GM23338 (cell line): ENCODE measurements at regions not wholly inside any gene's neighbourhood (a gene's known extent, or its start where the extent isn't known, plus 50 kb on each side); places are given as distances from the start of the nearest gene placed in this dataset.

Experiments
- ATAC-seq: fragments of 200-7000 bp; cut with Tn5 transposase; 3 replicates; pipeline ENCODE4 v1.9.1; 2020
- DNase-seq: peaks from one replicate; pipeline ENCODE4 v3.0.0-alpha.2; 2015; ENCODE audit warnings: low spot score
- H2AFZ ChIP-seq: fragments of 200-600 bp; sonication (generic); 2 replicates; pipeline ENCODE4 v1.8.0; 2016; ENCODE audit warnings: antibody characterized with exemption, mild to moderate bottlenecking, moderate library complexity
- H3F3A ChIP-seq: fragments of 200-600 bp; sonication (generic); replicated peaks from 2 replicates; pipeline ENCODE4 v1.8.0; 2017; ENCODE audit warnings: antibody characterized with exemption, mixed run types, low read depth
- H3K27ac ChIP-seq: fragments of 200-600 bp; sonication (generic); 2 replicates; pipeline ENCODE4 v1.6.1; 2016; ENCODE audit warnings: low read depth
- H3K27me3 ChIP-seq: fragments of 200-600 bp; sonication (generic); 2 replicates; pipeline ENCODE4 v1.8.0; 2016; ENCODE audit warnings: mild to moderate bottlenecking, mixed run types, moderate library complexity; ENCODE audit not compliant: insufficient read depth
- H3K36me3 ChIP-seq: fragments of 200-600 bp; sonication (generic); 2 replicates; pipeline ENCODE4 v1.8.0; 2016; ENCODE audit warnings: mild to moderate bottlenecking; ENCODE audit not compliant: insufficient read depth
- H3K4me1 ChIP-seq: fragments of 200-600 bp; sonication (generic); 2 replicates; pipeline ENCODE4 v1.8.0; 2016; ENCODE audit warnings: mild to moderate bottlenecking, moderate library complexity; ENCODE audit not compliant: insufficient read depth
- H3K4me2 ChIP-seq: fragments of 200-600 bp; sonication (generic); 2 replicates; pipeline ENCODE4 v1.7.1; 2017; ENCODE audit warnings: mixed run types
- H3K4me3 ChIP-seq: fragments of 200-600 bp; sonication (generic); 2 replicates; pipeline ENCODE4 v1.6.1; 2016; ENCODE audit warnings: mixed run types
- H3K79me2 ChIP-seq: fragments of 200-600 bp; sonication (generic); replicated peaks from 2 replicates; pipeline ENCODE4 v1.8.0; 2017; ENCODE audit warnings: mild to moderate bottlenecking; ENCODE audit not compliant: insufficient read depth
- H3K9me2 ChIP-seq: fragments of 200-600 bp; sonication (generic); 2 replicates; pipeline ENCODE4 v1.8.0; 2017; ENCODE audit not compliant: insufficient read depth
- H4K20me1 ChIP-seq: fragments of 200-600 bp; sonication (generic); replicated peaks from 2 replicates; pipeline ENCODE4 v1.8.0; 2017; ENCODE audit warnings: mild to moderate bottlenecking; ENCODE audit not compliant: insufficient read depth
- H3K27ac Mint-ChIP-seq: 2 replicates; pipeline ENCODE4 v1.8.0; 2020; ENCODE audit warnings: inconsistent platforms, mild to moderate bottlenecking, moderate library complexity, mixed read lengths
- H3K27me3 Mint-ChIP-seq: 3 replicates; pipeline ENCODE4 v1.8.0; 2022; ENCODE audit warnings: low read depth, mild to moderate bottlenecking, moderate library complexity, mixed read lengths, inconsistent platforms; ENCODE audit not compliant: insufficient read depth, poor library complexity
- H3K36me3 Mint-ChIP-seq: 3 replicates; pipeline ENCODE4 v1.8.0; 2021; ENCODE audit warnings: low read depth, mild to moderate bottlenecking, inconsistent platforms, moderate library complexity, mixed read lengths
- H3K4me1 Mint-ChIP-seq: 3 replicates; pipeline ENCODE4 v1.8.0; 2020; ENCODE audit warnings: mild to moderate bottlenecking, inconsistent platforms, mixed read lengths
- H3K4me3 Mint-ChIP-seq: 3 replicates; pipeline ENCODE4 v1.8.0; 2021; ENCODE audit warnings: moderate library complexity, mild to moderate bottlenecking, inconsistent platforms, mixed read lengths
- H3K9me3 Mint-ChIP-seq: 3 replicates; pipeline ENCODE4 v1.8.0; 2020; ENCODE audit warnings: moderate library complexity, mild to moderate bottlenecking, inconsistent platforms, mixed read lengths
- TF ChIP-seq, protein P1 (sequence below): IDR thresholded peaks from one replicate; pipeline ENCODE4 v1.6.1; 2018; ENCODE audit warnings: antibody characterized with exemption; ENCODE audit not compliant: unreplicated experiment
- TF ChIP-seq, protein P2 (sequence below): fragments of 250-450 bp; sonication (Bioruptor Pico); IDR thresholded peaks from 2 replicates; pipeline ENCODE4 v1.5.0; 2020; ENCODE audit warnings: mild to moderate bottlenecking, moderate library complexity

DNA sequence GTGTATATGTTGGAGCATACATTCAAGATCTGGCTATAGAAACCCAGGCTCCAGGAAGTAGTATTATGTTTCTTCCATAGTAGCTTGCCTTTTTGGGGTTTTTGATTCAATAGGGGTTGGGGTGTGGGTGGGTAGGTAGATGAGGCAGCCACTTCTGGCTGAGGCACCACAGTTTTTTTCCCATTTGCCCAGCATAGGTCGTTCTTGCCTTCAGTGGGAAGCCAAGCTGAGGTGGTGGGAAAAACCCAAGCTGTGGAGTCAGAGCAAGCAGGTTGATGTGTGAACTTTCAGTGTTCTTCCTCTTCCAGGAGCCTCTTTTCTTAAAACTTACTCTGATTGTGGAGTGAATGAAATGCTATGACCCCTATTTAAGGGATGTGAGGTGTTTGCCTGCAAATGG lies 67.0 kb upstream of the RPS6KA3 start:
- no peak overlapping the region for H3K4me2 ChIP-seq
- H3K4me1 Mint-ChIP-seq, result peaks cover 15% of the 10 kb centered on the region
- H3K4me3 ChIP-seq, result no peak overlapping the region
- H3K36me3 ChIP-seq, result no peaks in the 10 kb centered on the region
- TF ChIP-seq, protein P1, sequence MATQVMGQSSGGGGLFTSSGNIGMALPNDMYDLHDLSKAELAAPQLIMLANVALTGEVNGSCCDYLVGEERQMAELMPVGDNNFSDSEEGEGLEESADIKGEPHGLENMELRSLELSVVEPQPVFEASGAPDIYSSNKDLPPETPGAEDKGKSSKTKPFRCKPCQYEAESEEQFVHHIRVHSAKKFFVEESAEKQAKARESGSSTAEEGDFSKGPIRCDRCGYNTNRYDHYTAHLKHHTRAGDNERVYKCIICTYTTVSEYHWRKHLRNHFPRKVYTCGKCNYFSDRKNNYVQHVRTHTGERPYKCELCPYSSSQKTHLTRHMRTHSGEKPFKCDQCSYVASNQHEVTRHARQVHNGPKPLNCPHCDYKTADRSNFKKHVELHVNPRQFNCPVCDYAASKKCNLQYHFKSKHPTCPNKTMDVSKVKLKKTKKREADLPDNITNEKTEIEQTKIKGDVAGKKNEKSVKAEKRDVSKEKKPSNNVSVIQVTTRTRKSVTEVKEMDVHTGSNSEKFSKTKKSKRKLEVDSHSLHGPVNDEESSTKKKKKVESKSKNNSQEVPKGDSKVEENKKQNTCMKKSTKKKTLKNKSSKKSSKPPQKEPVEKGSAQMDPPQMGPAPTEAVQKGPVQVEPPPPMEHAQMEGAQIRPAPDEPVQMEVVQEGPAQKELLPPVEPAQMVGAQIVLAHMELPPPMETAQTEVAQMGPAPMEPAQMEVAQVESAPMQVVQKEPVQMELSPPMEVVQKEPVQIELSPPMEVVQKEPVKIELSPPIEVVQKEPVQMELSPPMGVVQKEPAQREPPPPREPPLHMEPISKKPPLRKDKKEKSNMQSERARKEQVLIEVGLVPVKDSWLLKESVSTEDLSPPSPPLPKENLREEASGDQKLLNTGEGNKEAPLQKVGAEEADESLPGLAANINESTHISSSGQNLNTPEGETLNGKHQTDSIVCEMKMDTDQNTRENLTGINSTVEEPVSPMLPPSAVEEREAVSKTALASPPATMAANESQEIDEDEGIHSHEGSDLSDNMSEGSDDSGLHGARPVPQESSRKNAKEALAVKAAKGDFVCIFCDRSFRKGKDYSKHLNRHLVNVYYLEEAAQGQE, result no peak
- TF ChIP-seq, protein P2, sequence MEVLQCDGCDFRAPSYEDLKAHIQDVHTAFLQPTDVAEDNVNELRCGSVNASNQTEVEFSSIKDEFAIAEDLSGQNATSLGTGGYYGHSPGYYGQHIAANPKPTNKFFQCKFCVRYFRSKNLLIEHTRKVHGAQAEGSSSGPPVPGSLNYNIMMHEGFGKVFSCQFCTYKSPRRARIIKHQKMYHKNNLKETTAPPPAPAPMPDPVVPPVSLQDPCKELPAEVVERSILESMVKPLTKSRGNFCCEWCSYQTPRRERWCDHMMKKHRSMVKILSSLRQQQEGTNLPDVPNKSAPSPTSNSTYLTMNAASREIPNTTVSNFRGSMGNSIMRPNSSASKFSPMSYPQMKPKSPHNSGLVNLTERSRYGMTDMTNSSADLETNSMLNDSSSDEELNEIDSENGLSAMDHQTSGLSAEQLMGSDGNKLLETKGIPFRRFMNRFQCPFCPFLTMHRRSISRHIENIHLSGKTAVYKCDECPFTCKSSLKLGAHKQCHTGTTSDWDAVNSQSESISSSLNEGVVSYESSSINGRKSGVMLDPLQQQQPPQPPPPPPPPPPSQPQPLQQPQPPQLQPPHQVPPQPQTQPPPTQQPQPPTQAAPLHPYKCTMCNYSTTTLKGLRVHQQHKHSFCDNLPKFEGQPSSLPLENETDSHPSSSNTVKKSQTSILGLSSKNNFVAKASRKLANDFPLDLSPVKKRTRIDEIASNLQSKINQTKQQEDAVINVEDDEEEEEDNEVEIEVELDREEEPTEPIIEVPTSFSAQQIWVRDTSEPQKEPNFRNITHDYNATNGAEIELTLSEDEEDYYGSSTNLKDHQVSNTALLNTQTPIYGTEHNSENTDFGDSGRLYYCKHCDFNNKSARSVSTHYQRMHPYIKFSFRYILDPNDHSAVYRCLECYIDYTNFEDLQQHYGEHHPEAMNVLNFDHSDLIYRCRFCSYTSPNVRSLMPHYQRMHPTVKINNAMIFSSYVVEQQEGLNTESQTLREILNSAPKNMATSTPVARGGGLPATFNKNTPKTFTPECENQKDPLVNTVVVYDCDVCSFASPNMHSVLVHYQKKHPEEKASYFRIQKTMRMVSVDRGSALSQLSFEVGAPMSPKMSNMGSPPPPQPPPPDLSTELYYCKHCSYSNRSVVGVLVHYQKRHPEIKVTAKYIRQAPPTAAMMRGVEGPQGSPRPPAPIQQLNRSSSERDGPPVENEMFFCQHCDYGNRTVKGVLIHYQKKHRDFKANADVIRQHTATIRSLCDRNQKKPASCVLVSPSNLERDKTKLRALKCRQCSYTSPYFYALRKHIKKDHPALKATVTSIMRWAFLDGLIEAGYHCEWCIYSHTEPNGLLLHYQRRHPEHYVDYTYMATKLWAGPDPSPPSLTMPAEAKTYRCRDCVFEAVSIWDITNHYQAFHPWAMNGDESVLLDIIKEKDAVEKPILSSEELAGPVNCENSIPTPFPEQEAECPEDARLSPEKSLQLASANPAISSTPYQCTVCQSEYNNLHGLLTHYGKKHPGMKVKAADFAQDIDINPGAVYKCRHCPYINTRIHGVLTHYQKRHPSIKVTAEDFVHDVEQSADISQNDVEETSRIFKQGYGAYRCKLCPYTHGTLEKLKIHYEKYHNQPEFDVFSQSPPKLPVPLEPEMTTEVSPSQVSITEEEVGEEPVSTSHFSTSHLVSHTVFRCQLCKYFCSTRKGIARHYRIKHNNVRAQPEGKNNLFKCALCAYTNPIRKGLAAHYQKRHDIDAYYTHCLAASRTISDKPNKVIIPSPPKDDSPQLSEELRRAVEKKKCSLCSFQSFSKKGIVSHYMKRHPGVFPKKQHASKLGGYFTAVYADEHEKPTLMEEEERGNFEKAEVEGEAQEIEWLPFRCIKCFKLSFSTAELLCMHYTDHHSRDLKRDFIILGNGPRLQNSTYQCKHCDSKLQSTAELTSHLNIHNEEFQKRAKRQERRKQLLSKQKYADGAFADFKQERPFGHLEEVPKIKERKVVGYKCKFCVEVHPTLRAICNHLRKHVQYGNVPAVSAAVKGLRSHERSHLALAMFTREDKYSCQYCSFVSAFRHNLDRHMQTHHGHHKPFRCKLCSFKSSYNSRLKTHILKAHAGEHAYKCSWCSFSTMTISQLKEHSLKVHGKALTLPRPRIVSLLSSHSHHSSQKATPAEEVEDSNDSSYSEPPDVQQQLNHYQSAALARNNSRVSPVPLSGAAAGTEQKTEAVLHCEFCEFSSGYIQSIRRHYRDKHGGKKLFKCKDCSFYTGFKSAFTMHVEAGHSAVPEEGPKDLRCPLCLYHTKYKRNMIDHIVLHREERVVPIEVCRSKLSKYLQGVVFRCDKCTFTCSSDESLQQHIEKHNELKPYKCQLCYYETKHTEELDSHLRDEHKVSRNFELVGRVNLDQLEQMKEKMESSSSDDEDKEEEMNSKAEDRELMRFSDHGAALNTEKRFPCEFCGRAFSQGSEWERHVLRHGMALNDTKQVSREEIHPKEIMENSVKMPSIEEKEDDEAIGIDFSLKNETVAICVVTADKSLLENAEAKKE (CRISPR knock-in tag), result no peak
- no peaks in the 10 kb centered on the region for H3K9me2 ChIP-seq
- H3K9me3 Mint-ChIP-seq, result no peaks in the 10 kb centered on the region
- H3K79me2 ChIP-seq, result no peaks in the 10 kb centered on the region
- no peak for ATAC-seq
- H3K4me3 Mint-ChIP-seq, result no peak overlapping the region
- H3K27me3 ChIP-seq, result peaks cover 60% of the 10 kb centered on the region
- no peaks in the 10 kb centered on the region for H3F3A ChIP-seq
- peaks cover 44% of the 10 kb centered on the region for H3K27me3 Mint-ChIP-seq
- H3K27ac ChIP-seq, result no peak overlapping the region
- no peak for DNase-seq
- no peaks in the 10 kb centered on the region for H4K20me1 ChIP-seq
- H3K4me1 ChIP-seq, result peaks cover 2% of the 10 kb centered on the region; the same call in 1 of the 2 replicates
- H3K36me3 Mint-ChIP-seq, result no peaks in the 10 kb centered on the region
- no peak overlapping the region for H2AFZ ChIP-seq
- no peak overlapping the region for H3K27ac Mint-ChIP-seq
